HG03159 (cell line): ENCODE measurements at regions not wholly inside any gene's neighbourhood (a gene's known extent, or its start where the extent isn't known, plus 50 kb on each side); places are given as distances from the start of the nearest gene placed in this dataset.
"Not testable (repeated sequence)": the region's sequence is repeated elsewhere in the genome, so short reads cannot be mapped to it uniquely, and the experiment has no call there.

Experiments used
- ATAC-seq: cut with Tn5 transposase; IDR thresholded peaks from one replicate; pipeline ENCODE4 v1.9.1; 2021; ENCODE audit warnings: mild to moderate bottlenecking, moderate library complexity; ENCODE audit not compliant: unreplicated experiment

- ATAC-seq = no peak
Measured at GRCh38 chr10:125554753-125555152, 128.2 kb downstream of the TEX36 start.

- no peak for ATAC-seq
Measured at GRCh38 chr10:125554016-125554703, 128.8 kb downstream of the TEX36 start.

GRCh38 chr10:125553091-125553490 is 129.9 kb downstream of the TEX36 start:
- ATAC-seq = no peak

- no peak for ATAC-seq
Measured at GRCh38 chr10:125551247-125551646, 131.7 kb downstream of the TEX36 start.

GRCh38 chr10:125550362-125550761 is 132.6 kb downstream of the TEX36 start:
- no peak for ATAC-seq

GRCh38 chr10:125549653-125550052 is 133.3 kb downstream of the TEX36 start:
- ATAC-seq = no peak

GRCh38 chr10:125548878-125549277 is 134.1 kb downstream of the TEX36 start:
- ATAC-seq = no peak

- ATAC-seq = no peak
Measured at GRCh38 chr10:125548356-125548755, 134.6 kb downstream of the TEX36 start.

- no peak for ATAC-seq
Measured at GRCh38 chr10:125547010-125547650, 135.8 kb downstream of the TEX36 start.

GRCh38 chr10:125543796-125544195 is 139.2 kb downstream of the TEX36 start:
- ATAC-seq = no peak

GRCh38 chr10:125538947-125539731 is 143.8 kb downstream of the TEX36 start:
- no peak for ATAC-seq

GRCh38 chr10:125536236-125536635 is 146.7 kb downstream of the TEX36 start:
- no peak for ATAC-seq

- no peak for ATAC-seq
Measured at GRCh38 chr10:125535559-125535958, 147.4 kb downstream of the TEX36 start.

GRCh38 chr10:125534515-125534914 is 148.4 kb downstream of the TEX36 start:
- ATAC-seq = no peak

- ATAC-seq = no peak
Measured at GRCh38 chr10:125533866-125534265, 149.1 kb downstream of the TEX36 start.

GRCh38 chr10:125531465-125531864 is 151.5 kb downstream of the TEX36 start:
- ATAC-seq = no peak

GRCh38 chr10:125523347-125523746 is 159.6 kb downstream of the TEX36 start:
- no peak for ATAC-seq

- peak; percentile 81 for ATAC-seq
Measured at GRCh38 chr10:125521721-125522680, 161.0 kb downstream of the TEX36 start.

- no peak for ATAC-seq
Measured at GRCh38 chr10:125520968-125521367, 162.0 kb downstream of the TEX36 start.

GRCh38 chr10:125518397-125518796 is 164.6 kb downstream of the TEX36 start:
- not testable (repeated sequence) for ATAC-seq

- no peak for ATAC-seq
Measured at GRCh38 chr10:125515571-125515970, 167.4 kb downstream of the TEX36 start.
